H9 (cell line): ENCODE measurements at regions not wholly inside any gene's neighbourhood (a gene's known extent, or its start where the extent isn't known, plus 50 kb on each side); places are given as distances from the start of the nearest gene placed in this dataset.

Experiments used
- DNase-seq: peaks from one replicate; pipeline ENCODE4 v3.0.0-alpha.2; 2017
- H2AFZ ChIP-seq: one replicate; pipeline ENCODE4 v1.6.1; 2013; ENCODE audit warnings: mild to moderate bottlenecking, low read length, control low read depth, moderate library complexity
- H2AK5ac ChIP-seq: 2 replicates; pipeline ENCODE4 v1.6.1; 2013; ENCODE audit warnings: low read length, control low read depth, mixed read lengths; ENCODE audit not compliant: insufficient read length
- H2BK120ac ChIP-seq: one replicate; pipeline ENCODE4 v1.6.1; 2013; ENCODE audit warnings: low read depth, mild to moderate bottlenecking, low read length, control low read depth, inconsistent platforms; ENCODE audit not compliant: poor library complexity, severe bottlenecking
- H2BK12ac ChIP-seq: 2 replicates; pipeline ENCODE4 v1.6.1; 2013; ENCODE audit warnings: low read length, control low read depth, mixed read lengths, low read depth; ENCODE audit not compliant: insufficient read length
- H2BK15ac ChIP-seq: 2 replicates; pipeline ENCODE4 v1.6.1; 2013; ENCODE audit warnings: low read depth, low read length, control low read depth
- H2BK20ac ChIP-seq: one replicate; pipeline ENCODE4 v1.6.1; 2013; ENCODE audit warnings: low read depth, mild to moderate bottlenecking, low read length, control low read depth, inconsistent platforms; ENCODE audit not compliant: poor library complexity, severe bottlenecking
- H2BK5ac ChIP-seq: 2 replicates; pipeline ENCODE4 v1.6.1; 2013; ENCODE audit warnings: low read length, control low read depth, mixed read lengths; ENCODE audit not compliant: insufficient read length
- H3K14ac ChIP-seq: 2 replicates; pipeline ENCODE4 v1.6.1; 2013; ENCODE audit warnings: low read length, control low read depth; ENCODE audit not compliant: insufficient read depth
- H3K18ac ChIP-seq: 2 replicates; pipeline ENCODE4 v1.6.1; 2013; ENCODE audit warnings: low read depth, mild to moderate bottlenecking, mixed read lengths, low read length, control low read depth; ENCODE audit not compliant: insufficient read length
- H3K23ac ChIP-seq: 2 replicates; pipeline ENCODE4 v1.6.1; 2013; ENCODE audit warnings: low read length, control low read depth, mixed read lengths, low read depth; ENCODE audit not compliant: insufficient read length
- H3K23me2 ChIP-seq: 2 replicates; pipeline ENCODE4 v1.6.1; 2013; ENCODE audit warnings: low read depth, mild to moderate bottlenecking, mixed read lengths, low read length, control low read depth; ENCODE audit not compliant: insufficient read length, poor library complexity, severe bottlenecking
- H3K27ac ChIP-seq: 2 replicates; pipeline ENCODE4 v1.5.1; 2013; ENCODE audit warnings: low read length, control low read depth, mixed read lengths, low read depth; ENCODE audit not compliant: insufficient read length
- H3K27me3 ChIP-seq: 2 replicates; pipeline ENCODE4 v1.6.1; 2013; ENCODE audit warnings: low read length, control low read depth, inconsistent platforms; ENCODE audit not compliant: insufficient read depth
- H3K4ac ChIP-seq: 2 replicates; pipeline ENCODE4 v1.6.1; 2013; ENCODE audit warnings: low read depth, mild to moderate bottlenecking, control low read depth, inconsistent platforms, low read length, moderate library complexity
- H3K4me1 ChIP-seq: 2 replicates; pipeline ENCODE4 v1.6.1; 2013; ENCODE audit warnings: low read length, control low read depth, inconsistent platforms; ENCODE audit not compliant: insufficient read depth
- H3K4me2 ChIP-seq: 2 replicates; pipeline ENCODE4 v1.6.1; 2013; ENCODE audit warnings: low read length, control low read depth, mixed read lengths; ENCODE audit not compliant: insufficient read length, insufficient read depth
- H3K56ac ChIP-seq: 2 replicates; pipeline ENCODE4 v1.6.1; 2013; ENCODE audit warnings: low read depth, mild to moderate bottlenecking, mixed read lengths, low read length, control low read depth; ENCODE audit not compliant: insufficient read length
- H3K79me1 ChIP-seq: 2 replicates; pipeline ENCODE4 v1.6.1; 2013; ENCODE audit warnings: low read depth, mild to moderate bottlenecking, moderate library complexity, low read length, control low read depth, inconsistent platforms; ENCODE audit not compliant: insufficient read depth, poor library complexity, severe bottlenecking
- H3K79me2 ChIP-seq: 2 replicates; pipeline ENCODE4 v1.6.1; 2013; ENCODE audit warnings: low read length, control low read depth, inconsistent platforms; ENCODE audit not compliant: insufficient read depth
- H3K9ac ChIP-seq: 2 replicates; pipeline ENCODE4 v1.6.1; 2013; ENCODE audit warnings: low read length, control low read depth, mixed read lengths; ENCODE audit not compliant: insufficient read length; ENCODE audit errors: extremely low read depth
- H3K9me3 ChIP-seq: one replicate; pipeline ENCODE4 v1.6.1; 2013; ENCODE audit warnings: low read depth, low read length, inconsistent platforms; ENCODE audit not compliant: control insufficient read depth
- H3T11ph ChIP-seq: one replicate; pipeline ENCODE4 v1.6.1; 2013; ENCODE audit warnings: mild to moderate bottlenecking, low read length, control low read depth, inconsistent platforms
- H4K20me1 ChIP-seq: one replicate; pipeline ENCODE4 v1.6.1; 2013; ENCODE audit not compliant: control insufficient read depth, insufficient read length, insufficient read depth
- H4K5ac ChIP-seq: 2 replicates; pipeline ENCODE4 v1.6.1; 2013; ENCODE audit warnings: low read depth, mild to moderate bottlenecking, mixed read lengths, low read length, control low read depth; ENCODE audit not compliant: insufficient read length
- H4K8ac ChIP-seq: replicated peaks from 2 replicates; pipeline ENCODE4 v1.6.1; 2013; ENCODE audit warnings: low read length, control low read depth, mixed read lengths, low read depth; ENCODE audit not compliant: insufficient read length
- H4K91ac ChIP-seq: 2 replicates; pipeline ENCODE4 v1.6.1; 2013; ENCODE audit warnings: low read depth, mild to moderate bottlenecking, moderate library complexity, mixed read lengths, low read length, control low read depth; ENCODE audit not compliant: insufficient read length
- H3K27ac Mint-ChIP-seq, 3 experiments: 2 replicates in 2 of 3; 3 replicates in 1 of 3; pipeline ENCODE4 v1.8.0; 2020 to 2021; ENCODE audit warnings: mixed read lengths in 3 of 3, mild to moderate bottlenecking in 1 of 3, moderate library complexity in 1 of 3
- H3K27me3 Mint-ChIP-seq: 2 replicates; pipeline ENCODE4 v1.8.0; 2021; ENCODE audit warnings: low read depth, mild to moderate bottlenecking, moderate library complexity, mixed read lengths
- H3K36me3 Mint-ChIP-seq, 3 experiments: 2 replicates in 2 of 3; 3 replicates in 1 of 3; pipeline ENCODE4 v1.8.0; 2020 to 2021; ENCODE audit warnings: low read depth in 3 of 3, mixed read lengths in 3 of 3; ENCODE audit not compliant: insufficient read depth in 1 of 3
- H3K4me1 Mint-ChIP-seq, 2 experiments: 2 replicates each; pipeline ENCODE4 v1.8.0; 2020; ENCODE audit warnings: mixed read lengths in 2 of 2
- H3K4me3 Mint-ChIP-seq, 2 experiments: 2 replicates in 1 of 2; 3 replicates in 1 of 2; pipeline ENCODE4 v1.8.0; 2020 to 2021; ENCODE audit warnings: mild to moderate bottlenecking in 2 of 2, mixed read lengths in 2 of 2, moderate library complexity in 1 of 2
- H3K9me3 Mint-ChIP-seq, 2 experiments: 2 replicates in 1 of 2; 3 replicates in 1 of 2; pipeline ENCODE4 v1.8.0; 2020; ENCODE audit warnings: mild to moderate bottlenecking in 2 of 2, mixed read lengths in 2 of 2, moderate library complexity in 1 of 2
- CTCF ChIP-seq: fragments of 200-600 bp; sonication (generic); conservative IDR thresholded peaks from 3 replicates; pipeline ENCODE4 v1.8.0; 2021; ENCODE audit warnings: antibody characterized with exemption, mild to moderate bottlenecking
- WGBS: extraction: QIAGEN DNeasy Blood & Tissue Kit; methylation state at CpG from one replicate; pipeline ENCODE4 v1.1.7; 2013; ENCODE audit warnings: missing lambda C conversion rate, low lambda C conversion rate, mixed read lengths; ENCODE audit not compliant: insufficient read length; ENCODE audit errors: extremely low coverage; 5-methylcytosine and 5-hydroxymethylcytosine counted together

- no peak overlapping the region for H3K4me2 ChIP-seq
- H3K4me1 ChIP-seq, result no peaks in the 10 kb centered on the region
- no peak overlapping the region for H3K18ac ChIP-seq
- no peak overlapping the region for H3K56ac ChIP-seq
- H3K23ac ChIP-seq, result no peak overlapping the region
- no peak overlapping the region for H2BK120ac ChIP-seq
- Mint-ChIP-seq H3K9me3 (no peaks in the 10 kb centered on the region; a peak in 2 of 5 replicates), H3K36me3 (no peaks in the 10 kb centered on the region; a peak in 2 of 7 replicates), H3K4me3 (no peak overlapping the region), H3K4me1 (no peaks in the 10 kb centered on the region), H3K27ac (no peak overlapping the region), H3K27me3 (no peaks in the 10 kb centered on the region)
- H2AFZ ChIP-seq, result no peak overlapping the region
- no peak overlapping the region for H3K14ac ChIP-seq
- DNase-seq, result no peak
- H2BK12ac ChIP-seq, result no peak overlapping the region
- no peak overlapping the region for H3K4ac ChIP-seq
- H3K79me1 ChIP-seq, result no peaks in the 10 kb centered on the region
- no peak for TF ChIP-seq CTCF
- no peak overlapping the region for H4K91ac ChIP-seq
- H4K8ac ChIP-seq, result no peak overlapping the region
- no peak overlapping the region for H3K9ac ChIP-seq
- no CpG with 5 or more reads among the region's 1 CpG for WGBS
- no peak overlapping the region for H4K5ac ChIP-seq
- H3T11ph ChIP-seq, result no peak overlapping the region
- H2BK5ac ChIP-seq, result no peak overlapping the region
- no peak overlapping the region for H2BK20ac ChIP-seq
- no peak overlapping the region for H3K27ac ChIP-seq
- H3K23me2 ChIP-seq, result no peaks in the 10 kb centered on the region
- no peaks in the 10 kb centered on the region for H3K79me2 ChIP-seq
- no peaks in the 10 kb centered on the region for H4K20me1 ChIP-seq
- H3K27me3 ChIP-seq, result no peaks in the 10 kb centered on the region
- H3K9me3 ChIP-seq, result no peaks in the 10 kb centered on the region
- H2AK5ac ChIP-seq, result no peak overlapping the region
- no peak overlapping the region for H2BK15ac ChIP-seq
Observed at GRCh38 chr5:35518104-35518503, 99.6 kb upstream of the SPEF2 start.
